Activated T-cell treated with anti-CD3 and anti-CD28 coated beads, Interleukin-2, amount 50 U/mL, for 1 hour (primary cell): ENCODE measurements at regions not wholly inside any gene's neighbourhood (a gene's known extent, or its start where the extent isn't known, plus 50 kb on each side); places are given as distances from the start of the nearest gene placed in this dataset.
"Not testable (repeated sequence)": the region's sequence is repeated elsewhere in the genome, so short reads cannot be mapped to it uniquely, and the experiment has no call there.

Experiments
- DNase-seq: peaks from one replicate; pipeline ENCODE4 v3.0.0-alpha.2; 2020

DNA sequence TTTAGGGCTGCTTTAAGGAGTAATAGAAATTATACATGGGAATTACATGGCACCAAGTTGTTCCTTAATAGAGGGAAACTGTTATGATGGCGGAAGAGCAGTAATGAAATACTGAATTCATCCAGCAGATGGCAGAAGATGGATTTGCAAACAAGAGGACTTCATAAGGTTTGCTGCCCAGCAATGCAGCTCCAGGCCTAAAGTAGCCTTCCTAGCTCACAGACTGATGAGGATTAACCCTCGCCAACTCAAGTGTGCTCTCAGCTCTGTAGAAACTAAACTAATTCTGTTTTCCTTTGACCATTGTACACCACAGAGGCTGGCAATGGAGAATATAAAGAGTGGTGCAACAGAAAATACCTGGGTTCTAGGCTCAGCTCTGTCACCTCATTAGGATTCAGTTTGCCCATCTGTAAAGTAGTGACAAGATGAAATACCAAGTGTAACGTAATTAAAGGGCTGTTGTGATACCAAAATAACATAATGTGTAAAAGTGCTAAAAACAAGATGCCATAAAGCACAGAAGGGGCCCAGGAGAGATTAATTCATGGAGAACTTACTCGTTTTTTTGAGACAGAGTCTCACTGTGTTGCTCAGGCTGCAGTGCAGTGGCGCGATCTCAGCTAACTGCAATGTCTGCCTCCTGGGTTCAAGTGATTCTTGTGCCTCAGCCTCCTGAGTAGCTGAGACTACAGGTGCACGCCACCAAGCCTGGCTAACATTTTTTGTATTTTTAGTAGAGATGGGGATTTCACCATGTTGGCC is 102.4 kb upstream of the SERBP1 start:
- no peak for DNase-seq

GRCh38 chr1:67534627-67535065 is 104.4 kb upstream of the SERBP1 start:
- no peak for DNase-seq

- DNase-seq = peak; percentile 27
These were observed 105.3 kb upstream of the SERBP1 start for GRCh38 chr1:67535474-67535873.

DNA sequence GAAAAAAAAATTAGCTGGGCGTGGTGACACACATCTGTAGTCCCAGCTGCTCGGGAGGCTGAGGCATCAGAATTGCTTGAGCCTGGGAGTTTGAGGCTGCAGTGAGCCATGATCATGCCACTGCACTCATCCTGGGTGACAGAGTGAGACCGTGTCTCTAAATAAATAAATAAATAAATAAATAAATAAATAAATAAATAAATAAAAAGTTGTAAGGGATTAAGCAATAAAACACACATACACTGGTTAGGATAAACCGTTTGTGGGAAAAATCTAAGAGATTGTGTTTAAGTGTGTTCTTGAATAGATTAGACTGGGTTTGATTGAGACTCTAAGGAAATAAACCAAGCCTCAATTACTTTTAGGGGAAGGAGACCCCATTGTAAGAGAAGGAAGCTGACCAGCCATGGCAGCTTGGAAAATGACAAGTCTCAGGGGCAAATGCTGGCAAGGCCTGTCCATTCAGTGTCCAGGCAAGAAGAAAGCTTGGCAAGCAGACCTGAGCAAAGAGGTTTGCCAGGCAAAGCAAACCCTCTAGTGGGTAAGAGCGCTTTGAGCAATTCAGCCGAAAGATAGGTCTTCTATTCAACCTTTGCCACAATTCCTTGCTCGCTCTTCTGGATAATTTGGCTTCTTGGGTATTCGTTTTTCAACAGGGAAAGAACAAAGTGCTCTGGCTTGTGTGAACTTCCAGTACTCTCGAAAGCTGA is 106.9 kb upstream of the SERBP1 start:
- no peak for DNase-seq

DNA sequence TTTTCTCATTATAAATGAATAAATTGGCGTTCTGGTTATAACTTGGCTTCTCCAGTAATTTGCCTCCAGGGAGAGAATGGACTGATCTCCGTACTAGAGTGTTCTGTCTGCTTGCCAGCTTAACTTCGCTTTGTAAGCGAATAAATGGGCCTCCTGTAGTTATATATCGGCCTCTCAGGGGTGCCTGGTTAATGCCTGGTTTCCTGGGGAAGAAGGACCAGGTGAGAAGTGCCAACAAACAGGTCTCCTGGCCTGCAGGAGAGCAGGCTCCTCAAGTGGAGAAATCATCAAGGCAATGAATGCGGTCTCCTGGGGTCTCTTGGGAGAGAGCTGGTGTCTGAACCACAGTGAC is 107.4 kb upstream of the SERBP1 start:
- no peak for DNase-seq

DNA sequence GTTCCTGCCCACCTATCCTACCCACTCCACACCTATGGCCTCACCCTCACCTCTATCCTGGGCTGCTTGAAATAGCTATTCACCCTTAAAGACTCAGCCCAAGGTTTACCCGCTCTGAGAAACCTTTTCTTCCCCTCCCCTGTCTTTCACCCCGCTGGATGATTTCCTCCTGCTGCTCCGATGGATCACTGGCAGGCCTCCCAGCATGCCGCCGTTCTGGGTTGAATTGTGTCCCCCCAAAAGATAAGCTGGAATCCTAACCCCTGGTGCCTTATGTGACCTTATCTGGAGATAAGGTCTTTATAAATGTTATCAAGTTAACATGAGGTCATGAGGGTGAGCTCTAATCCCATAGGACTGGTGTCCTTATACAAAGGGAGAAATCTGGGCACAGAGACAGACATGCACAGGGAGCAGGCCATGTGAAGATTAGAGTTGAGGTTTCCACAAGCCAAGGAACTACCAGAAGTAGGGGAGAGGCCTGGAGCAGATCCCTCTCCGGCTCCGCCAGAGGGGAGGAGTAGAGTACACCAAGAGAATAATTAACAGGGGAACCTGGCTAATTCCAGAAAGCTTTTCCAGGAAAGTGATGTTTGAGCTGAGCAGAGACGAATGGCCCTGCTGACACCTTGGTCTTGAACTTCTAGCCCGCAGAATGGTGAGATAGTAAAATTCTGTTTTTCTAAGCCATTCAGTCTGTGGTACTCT is 110.0 kb upstream of the SERBP1 start:
- DNase-seq = no peak

- DNase-seq = no peak
These were observed 110.5 kb upstream of the SERBP1 start for GRCh38 chr1:67540733-67541125.

DNA sequence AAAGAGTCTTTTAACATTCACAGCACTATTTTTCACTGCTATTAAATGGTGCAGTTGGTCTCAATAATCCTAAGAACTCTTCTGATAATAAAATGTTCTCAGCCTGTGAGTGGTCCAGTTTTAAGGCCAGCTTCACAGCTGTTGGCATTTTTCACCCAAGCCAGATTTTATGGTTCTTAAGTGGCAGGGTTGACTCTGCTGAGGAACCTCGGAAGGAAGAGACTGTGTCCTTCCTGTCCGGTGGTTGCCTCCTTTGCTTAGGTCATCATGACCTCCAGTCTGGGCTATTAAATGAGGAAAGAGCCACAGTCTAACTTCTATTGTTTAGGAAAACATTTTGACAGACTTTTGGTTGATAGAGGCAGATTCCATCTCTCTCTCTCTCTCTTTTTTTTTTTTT is 112.5 kb upstream of the SERBP1 start:
- no peak for DNase-seq

DNA sequence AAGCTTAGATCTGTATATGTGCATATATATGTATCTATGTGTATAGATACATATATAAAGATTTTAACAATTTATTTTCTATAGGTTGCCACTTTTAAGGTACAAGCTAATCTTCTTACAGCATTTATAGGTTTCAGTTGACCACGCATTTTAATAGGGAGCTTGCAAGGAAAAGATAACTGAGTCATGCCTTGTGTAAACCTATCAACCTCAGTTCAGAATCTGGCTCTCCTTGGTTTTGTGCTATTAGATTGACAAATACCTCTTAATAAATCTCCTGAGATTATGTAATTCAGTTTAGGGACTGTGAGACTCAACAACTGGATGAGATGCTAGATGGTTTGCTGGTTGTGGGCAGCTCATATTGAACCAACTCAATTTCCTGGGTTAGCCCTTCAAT is 114.7 kb upstream of the SERBP1 start:
- DNase-seq = no peak

DNA sequence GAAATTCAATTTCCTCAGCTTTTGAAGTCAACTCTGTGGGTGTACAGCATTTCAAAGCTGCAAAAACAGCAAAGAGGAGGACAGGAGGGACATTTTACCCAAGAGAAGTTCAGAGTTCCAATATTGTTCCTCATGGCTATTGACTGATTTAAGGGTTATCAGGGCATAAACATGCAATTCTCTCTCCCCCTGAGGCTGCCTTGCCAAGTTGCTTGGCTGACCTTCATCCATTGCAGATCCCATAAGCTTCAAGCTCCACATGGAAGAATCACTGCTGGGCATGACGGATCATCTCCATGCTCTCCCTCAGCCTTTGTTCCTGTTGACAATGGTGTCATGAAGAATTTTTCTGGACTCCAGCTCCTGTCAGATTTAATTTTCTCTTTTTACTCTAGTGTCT is 115.2 kb upstream of the SERBP1 start:
- no peak for DNase-seq

DNA sequence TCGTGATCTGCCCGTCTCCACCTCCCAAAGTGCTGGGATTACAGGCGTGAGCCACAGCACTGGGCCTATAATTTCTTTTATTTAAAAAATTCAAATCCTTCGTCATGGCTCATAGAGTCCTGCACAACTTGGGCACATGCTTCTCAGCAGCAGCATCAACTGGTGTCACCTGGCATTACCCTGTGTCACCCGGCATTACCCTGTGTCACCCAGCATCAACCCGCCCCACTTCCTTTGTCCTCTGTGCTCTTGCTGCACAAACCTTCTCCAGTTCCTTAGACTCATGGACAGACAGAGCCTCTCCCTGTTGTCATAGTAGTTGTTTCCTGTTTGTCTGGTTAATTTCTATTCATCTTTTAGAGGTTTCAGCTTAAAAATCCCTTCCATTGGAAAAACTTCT is 121.2 kb upstream of the SERBP1 start:
- no peak for DNase-seq

DNA sequence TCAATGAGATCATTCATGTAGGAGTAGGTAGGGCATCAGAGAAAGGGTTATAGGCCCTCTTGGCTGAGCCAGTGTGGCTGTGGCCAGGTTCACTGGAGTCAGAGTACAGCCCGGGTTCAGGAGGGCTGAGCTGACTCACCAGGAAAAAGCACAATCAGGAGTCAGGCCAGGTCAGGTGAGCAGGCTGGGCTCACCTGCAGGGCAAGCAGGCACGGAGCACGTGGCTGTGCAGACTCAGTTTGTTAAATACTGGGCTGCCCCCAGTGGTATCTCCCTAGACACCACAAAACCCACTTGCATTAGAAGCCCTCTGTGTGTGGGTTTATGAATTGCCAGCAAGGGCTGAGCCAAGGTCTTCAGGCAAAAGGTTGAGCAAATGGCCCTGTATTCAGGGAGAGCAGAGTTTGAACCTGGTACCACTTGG is 122.1 kb upstream of the SERBP1 start:
- no peak for DNase-seq

- not testable (repeated sequence) for DNase-seq
These were observed 124.0 kb upstream of the SERBP1 start for GRCh38 chr1:67554204-67554603.

- no peak for DNase-seq
These were observed 125.5 kb upstream of the SERBP1 start for GRCh38 chr1:67555461-67556296.

- DNase-seq = no peak
These were observed 126.2 kb upstream of the SERBP1 start for GRCh38 chr1:67556297-67556900.

DNA sequence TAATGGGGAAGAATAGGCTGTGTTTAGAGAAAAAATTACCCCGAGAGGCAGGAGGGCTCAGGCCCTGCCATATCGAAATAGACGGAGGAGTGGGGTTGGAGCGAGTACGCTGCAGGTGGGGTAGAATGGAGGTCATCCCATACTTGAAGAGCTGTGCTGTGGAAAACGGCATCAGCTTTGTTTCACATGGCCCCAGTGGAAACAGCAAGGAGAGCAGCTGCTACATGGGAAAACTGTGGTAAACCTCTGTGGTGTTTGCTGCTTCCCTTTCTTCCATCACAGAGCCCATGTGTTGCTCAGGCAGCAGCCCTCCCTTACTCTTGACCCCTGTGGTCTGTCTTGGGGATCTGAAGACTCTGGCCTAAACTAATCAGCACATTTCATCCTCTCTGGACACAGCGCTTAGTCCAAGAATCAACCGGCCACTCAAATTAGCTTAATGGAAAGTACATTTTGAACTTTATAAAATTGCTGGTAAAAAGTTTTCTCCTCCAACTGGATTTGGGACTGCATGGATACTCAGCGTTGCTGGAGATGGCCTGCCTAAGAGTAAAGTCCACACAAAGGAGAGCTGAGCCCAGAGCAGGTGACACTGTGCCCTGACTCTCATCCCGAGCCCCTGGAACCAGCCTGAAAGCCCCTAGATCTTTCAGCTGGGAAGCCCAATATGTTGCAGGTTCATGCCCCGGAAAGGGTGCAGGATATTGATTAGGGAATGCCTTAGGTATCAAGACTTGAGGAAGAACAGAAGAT is 127.1 kb upstream of the GADD45A start:
- DNase-seq = no peak

DNA sequence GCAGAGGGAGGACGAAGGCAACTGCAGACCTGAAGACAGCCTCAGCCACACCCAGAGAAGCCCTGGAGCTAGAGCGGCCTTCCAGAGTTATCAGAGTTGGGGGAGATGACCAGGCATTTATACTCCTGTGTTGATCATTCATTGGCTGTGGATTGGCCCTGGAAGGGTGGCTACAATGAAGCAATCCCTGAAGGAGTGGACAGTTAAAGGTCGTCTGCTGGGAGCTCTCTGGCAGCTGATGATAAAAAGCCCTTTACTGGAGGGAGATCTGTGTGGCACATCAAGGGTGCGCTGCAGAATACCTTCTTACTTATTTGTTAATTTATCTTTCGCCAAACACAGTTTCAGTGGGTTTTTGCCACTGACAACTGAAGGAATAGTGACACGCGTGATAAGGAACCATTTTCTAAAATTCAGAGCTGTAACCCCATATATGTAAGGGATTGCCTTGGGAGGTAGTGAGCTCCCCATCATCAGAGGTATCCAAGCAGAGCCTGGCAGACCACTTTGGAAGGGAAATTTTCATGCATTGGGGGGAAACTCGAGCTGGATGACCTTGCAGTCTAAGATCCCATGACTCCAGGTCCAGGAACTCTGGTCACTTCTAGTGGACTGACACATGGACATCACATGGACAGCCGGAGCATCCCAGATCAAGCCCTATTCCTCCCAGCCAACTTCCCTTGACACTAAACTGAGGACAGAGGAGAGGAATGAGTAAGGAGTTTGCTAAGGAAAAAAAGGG is 126.4 kb upstream of the GADD45A start:
- DNase-seq = no peak

- no peak for DNase-seq
These were observed 125.7 kb upstream of the GADD45A start for GRCh38 chr1:67559222-67559700.

GRCh38 chr1:67560580-67561255 is 124.3 kb upstream of the GADD45A start:
- no peak for DNase-seq

DNA sequence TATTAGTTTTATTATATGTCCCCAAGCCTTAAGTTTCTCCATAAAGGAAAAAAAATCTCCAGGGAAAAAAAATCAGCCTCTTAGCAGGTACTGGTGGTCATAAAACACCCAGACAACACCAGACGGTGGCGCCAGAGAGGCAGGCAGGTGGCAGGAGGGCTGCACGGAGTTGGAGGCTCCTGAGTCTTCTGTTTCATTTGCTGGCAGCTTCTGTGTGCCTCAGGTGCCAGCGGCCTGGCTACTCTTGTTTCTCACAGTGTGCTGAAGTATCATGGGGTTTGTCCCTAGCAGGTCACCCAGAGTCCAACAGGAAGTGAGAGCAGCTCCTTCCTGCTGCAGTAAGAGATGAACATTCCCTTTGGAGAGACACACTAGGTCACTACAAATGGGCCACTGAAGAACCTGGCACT is 123.3 kb upstream of the GADD45A start:
- peak; percentile 83 for DNase-seq
